HG03520 (cell line): ENCODE measurements at regions not wholly inside any gene's neighbourhood (a gene's known extent, or its start where the extent isn't known, plus 50 kb on each side); places are given as distances from the start of the nearest gene placed in this dataset.
"Not testable (repeated sequence)": the region's sequence is repeated elsewhere in the genome, so short reads cannot be mapped to it uniquely, and the experiment has no call there.

Experiments
- ATAC-seq: cut with Tn5 transposase; IDR thresholded peaks from one replicate; pipeline ENCODE4 v1.9.1; 2021; ENCODE audit warnings: mild to moderate bottlenecking, moderate library complexity; ENCODE audit not compliant: unreplicated experiment

- no peak for ATAC-seq
These were observed 197.2 kb downstream of the GRXCR1 start for GRCh38 chr4:43089730-43090129.

DNA sequence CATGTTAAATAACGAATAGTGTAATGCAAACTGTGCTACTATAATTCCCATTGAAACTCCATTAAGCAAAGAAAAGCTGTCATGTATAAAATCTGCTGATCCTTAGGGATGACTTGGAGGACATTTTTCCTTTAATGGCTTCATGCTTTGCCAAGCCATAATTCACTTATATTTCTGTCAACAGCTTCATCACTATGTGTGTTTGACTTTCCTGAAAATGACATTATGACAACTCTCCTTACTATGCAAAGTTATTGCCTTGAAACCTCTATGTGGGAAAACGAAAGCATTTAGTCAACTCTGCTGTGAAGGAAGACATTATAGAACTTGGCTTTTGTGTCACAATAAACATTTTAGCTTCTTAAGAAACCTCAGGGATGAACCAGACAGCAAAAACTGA is 210.5 kb downstream of the GRXCR1 start:
- ATAC-seq, result no peak

- no peak for ATAC-seq
These were observed 219.6 kb downstream of the GRXCR1 start for GRCh38 chr4:43112139-43112538.

- no peak for ATAC-seq
These were observed 220.7 kb downstream of the GRXCR1 start for GRCh38 chr4:43113196-43113595.

GRCh38 chr4:43126595-43126994 is 234.1 kb downstream of the GRXCR1 start:
- no peak for ATAC-seq

- no peak for ATAC-seq
These were observed 237.9 kb downstream of the GRXCR1 start for GRCh38 chr4:43130228-43131021.

DNA sequence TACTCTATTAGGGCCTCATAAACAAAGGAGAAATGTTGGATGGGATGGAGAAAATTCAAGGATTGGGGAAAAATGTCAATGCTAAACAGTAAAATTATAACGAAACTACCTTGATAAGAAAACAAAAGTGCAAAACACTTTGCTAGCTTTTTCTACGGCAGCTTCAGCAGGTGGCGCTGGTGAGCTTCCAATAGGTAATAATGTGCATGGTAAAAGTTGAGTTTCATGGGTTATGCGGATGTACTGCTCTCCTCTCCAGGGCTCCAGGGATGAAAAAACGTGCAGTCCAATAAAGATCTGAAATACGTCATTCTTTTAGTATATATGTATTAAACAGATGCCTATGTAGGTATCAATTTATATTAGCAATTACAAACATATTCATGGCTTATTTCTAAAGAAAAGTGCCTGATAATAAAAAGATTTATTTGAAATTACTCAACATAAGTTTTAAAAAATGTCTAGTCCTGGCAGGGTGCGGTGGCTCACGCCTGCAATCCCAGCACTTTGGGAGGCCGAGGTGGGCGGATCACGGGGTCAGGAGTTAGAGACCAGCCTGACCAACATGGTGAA is 239.6 kb downstream of the GRXCR1 start:
- ATAC-seq, result peak; percentile 84

DNA sequence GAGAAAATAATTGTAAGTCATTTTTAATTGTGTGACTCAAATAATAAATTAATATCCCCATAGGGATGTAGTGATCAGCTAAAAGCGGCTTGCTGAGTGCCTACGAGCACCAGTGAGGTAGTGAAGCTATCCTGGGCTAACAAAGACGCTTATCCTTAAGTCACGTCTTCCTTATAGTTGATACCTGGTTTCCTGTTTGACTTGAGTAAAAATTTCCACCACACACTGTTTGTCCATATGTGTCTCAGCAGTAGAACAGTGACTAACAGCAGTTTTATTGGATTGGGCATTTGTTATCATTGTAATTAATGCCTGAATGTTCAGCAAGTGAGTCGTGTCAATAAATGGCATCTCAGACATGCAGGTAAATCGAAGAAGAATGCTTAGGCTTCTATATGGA is 241.1 kb downstream of the GRXCR1 start:
- no peak for ATAC-seq

GRCh38 chr4:43136752-43137151 is 244.2 kb downstream of the GRXCR1 start:
- no peak for ATAC-seq

DNA sequence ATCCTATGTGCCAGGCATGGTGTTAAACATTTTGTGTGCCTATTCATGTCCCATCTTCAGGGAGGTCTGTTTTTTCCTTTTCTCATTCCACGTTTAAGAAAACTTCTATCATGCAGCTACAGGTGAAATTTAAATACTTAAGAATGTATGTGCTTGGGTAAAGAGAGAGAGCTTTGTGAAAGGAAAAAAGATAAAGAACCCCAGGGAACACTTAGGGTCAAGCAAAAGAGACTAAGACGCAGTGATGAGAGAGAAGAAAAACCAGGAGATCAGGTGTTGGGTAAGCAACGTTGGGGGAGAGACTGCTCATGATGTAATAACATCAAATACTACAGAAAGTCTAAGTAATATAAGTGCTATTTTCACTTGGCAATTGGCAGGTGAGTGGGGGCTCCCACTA is 253.7 kb downstream of the GRXCR1 start:
- no peak for ATAC-seq

GRCh38 chr4:43148481-43148880 is 256.0 kb downstream of the GRXCR1 start:
- ATAC-seq, result no peak

GRCh38 chr4:43163101-43163792 is 270.7 kb downstream of the GRXCR1 start:
- peak; percentile 68 for ATAC-seq

DNA sequence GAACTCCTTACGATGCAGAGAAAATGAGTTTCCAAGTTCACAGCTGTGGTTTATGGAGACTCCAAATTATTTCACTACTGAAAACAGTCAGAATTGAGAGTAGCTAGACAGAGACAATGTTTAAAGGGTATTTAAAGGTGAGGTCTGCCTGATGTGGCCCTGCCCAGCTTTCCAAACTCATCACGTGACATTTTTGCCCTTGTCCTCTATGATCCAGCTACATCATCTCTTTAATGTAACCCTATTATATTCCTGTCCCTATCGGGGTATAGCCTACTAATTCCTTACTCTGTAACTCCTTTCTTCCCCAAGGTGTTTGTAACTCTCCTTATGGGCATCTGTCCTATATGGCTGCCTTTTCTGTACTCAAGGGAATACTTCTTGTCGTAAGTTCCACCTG is 297.2 kb downstream of the GRXCR1 start:
- ATAC-seq, result no peak

DNA sequence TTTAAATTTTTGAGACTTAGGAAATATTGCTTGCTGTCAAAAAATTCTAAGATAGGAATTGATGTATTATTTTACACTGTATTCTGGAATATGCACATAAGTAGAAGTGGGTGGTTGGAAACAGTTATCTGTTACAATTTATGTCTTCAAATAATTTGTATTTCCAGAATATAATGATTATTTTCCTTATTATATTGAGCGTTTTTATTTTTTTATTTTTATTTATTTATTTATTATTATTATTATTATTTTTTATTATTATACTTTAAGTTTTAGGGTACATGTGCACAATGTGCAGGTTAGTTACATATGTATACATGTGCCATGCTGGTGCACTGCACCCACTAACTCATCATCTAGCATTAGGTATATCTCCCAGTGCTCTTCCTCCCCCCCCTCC is 320.1 kb downstream of the GRXCR1 start:
- not testable (repeated sequence) for ATAC-seq

GRCh38 chr4:43223820-43224219 is 331.3 kb downstream of the GRXCR1 start:
- no peak for ATAC-seq

DNA sequence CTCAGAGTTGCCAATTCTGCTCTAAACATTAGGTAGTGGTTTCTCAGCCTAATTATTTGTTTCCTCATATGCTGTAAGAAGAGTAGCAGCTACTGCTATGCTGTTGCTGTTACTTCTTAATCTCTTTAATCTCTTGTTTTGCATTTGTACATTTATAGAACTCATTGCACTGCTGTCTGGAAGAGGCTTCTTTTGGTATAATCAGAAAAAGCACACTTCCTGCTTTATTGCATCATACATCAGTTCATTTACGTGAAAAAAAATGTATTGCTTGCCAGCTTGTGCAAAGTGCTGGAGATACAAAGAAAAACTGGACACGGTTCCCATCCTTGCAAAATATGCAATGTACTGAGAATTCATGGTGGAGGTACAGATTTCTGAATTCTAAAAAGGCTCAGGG is 332.0 kb downstream of the GRXCR1 start:
- no peak for ATAC-seq

DNA sequence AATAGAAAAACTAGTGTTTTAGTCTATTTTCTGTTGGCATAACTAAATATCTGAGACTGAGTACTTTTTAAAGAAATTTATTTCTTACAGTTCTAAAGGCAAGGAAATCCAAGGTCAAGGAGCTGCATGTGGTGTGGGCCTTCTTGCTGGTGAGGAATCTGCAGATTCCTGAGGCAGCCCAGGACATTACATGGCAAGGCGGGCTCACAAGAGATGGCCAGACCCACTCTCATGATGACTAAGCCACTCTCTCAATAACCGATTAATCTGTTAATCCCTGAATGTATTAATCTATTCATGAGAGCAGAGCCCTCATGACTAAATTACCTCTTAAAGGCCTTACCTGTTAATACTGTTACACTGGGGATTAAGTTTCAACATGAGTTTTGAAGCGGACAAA is 340.8 kb downstream of the GRXCR1 start:
- ATAC-seq, result no peak

DNA sequence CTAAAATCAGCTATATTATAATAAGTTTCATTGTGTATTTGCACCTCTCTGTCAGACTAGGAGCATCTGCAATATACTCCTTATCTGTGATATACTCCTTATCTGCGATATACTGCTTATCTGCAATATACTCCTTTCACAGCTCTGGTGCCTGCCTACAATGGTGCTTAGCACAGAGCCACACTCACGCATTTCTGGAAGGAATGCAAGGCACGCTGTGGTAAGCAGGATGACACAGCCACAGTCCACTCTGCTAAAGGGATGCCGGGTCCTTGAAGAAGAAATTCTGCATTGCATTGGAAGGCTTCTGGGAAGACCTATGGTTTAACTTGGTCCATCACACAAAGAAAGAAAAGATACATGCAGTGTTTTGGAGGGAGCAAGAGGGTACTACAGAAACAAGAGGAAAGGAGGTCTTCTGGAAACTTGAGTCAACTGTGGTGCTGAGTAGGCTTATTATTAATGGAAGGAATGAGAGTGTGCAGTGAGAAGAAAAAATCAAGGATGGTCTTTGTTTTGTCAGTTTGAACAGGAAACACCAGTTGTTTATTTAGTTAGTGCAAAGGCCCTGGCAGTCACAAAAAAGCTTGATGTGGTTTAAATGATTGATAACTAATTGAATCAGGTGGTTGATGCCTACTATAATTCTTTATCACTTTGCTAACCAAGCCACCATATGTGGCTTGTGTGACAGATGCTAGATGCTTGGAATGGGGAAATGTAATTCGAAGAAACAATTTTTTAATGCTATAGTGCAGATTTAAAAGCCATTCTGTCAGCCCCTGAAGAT is 342.3 kb downstream of the GRXCR1 start:
- no peak for ATAC-seq

DNA sequence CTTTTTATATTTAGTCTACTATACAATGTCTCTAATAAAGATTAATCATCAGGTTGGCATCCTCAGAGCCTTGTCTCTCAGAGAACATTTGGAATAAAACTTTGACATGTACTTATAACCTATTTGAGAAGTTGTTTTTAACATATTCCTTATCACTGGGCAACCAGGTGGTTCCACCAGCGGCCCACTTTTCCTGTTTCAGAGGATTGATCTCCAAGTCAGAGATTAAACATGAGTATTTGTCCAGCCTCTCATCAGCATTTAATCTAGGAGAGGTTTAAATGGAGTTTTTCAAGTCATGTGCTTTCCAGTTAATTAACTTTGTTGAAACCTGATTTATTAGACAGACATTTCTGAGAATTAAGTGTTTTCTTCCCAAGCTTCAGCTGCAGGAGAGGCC is 345.5 kb downstream of the GRXCR1 start:
- no peak for ATAC-seq

GRCh38 chr4:43238585-43238984 is 346.1 kb downstream of the GRXCR1 start:
- no peak for ATAC-seq

- ATAC-seq, result no peak
These were observed 348.6 kb downstream of the GRXCR1 start for GRCh38 chr4:43241104-43241503.
